ENCODE measurements at regions not wholly inside any gene's neighbourhood (a gene's known extent, or its start where the extent isn't known, plus 50 kb on each side); places are given as distances from the start of the nearest gene placed in this dataset.

- TF ChIP-seq CTCF (IDR thresholded peaks at IDR 0.05; ENCODE audit: low read length) (no peak), EZH2 (optimal IDR thresholded peaks at IDR 0.05; ENCODE audit: low read depth, low read length) (no peak)
Measured at GRCh38 chr13:76609643-76610042, 276.6 kb downstream of the KCTD12 start.

Data from MM.1S (cell line).